ENCODE measurements at regions not wholly inside any gene's neighbourhood (a gene's known extent, or its start where the extent isn't known, plus 50 kb on each side); places are given as distances from the start of the nearest gene placed in this dataset.

DNA sequence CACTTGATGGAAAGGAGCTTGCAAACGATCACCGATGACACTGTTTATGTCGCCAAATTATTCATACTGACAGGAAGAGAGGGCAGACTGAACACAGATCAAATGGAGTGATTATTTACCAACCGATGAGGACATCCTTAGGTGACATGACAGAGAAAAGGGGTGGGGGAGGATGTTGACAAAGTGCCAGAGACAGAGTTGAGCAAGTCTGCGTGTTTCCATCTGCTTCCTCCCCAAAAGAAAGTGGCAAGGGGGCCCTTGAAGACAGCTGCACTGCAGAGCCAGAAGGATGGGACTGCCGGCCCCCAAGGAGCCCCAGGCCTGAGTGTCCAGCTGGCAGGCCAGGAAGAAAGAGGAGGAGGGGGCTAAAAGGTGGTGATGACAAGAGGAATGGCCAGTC lies 191.0 kb upstream of the RPL38 start:
- TF ChIP-seq, protein P1, sequence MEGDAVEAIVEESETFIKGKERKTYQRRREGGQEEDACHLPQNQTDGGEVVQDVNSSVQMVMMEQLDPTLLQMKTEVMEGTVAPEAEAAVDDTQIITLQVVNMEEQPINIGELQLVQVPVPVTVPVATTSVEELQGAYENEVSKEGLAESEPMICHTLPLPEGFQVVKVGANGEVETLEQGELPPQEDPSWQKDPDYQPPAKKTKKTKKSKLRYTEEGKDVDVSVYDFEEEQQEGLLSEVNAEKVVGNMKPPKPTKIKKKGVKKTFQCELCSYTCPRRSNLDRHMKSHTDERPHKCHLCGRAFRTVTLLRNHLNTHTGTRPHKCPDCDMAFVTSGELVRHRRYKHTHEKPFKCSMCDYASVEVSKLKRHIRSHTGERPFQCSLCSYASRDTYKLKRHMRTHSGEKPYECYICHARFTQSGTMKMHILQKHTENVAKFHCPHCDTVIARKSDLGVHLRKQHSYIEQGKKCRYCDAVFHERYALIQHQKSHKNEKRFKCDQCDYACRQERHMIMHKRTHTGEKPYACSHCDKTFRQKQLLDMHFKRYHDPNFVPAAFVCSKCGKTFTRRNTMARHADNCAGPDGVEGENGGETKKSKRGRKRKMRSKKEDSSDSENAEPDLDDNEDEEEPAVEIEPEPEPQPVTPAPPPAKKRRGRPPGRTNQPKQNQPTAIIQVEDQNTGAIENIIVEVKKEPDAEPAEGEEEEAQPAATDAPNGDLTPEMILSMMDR (IDR thresholded peaks at IDR 0.05): no peak
- TF ChIP-seq, protein P2, sequence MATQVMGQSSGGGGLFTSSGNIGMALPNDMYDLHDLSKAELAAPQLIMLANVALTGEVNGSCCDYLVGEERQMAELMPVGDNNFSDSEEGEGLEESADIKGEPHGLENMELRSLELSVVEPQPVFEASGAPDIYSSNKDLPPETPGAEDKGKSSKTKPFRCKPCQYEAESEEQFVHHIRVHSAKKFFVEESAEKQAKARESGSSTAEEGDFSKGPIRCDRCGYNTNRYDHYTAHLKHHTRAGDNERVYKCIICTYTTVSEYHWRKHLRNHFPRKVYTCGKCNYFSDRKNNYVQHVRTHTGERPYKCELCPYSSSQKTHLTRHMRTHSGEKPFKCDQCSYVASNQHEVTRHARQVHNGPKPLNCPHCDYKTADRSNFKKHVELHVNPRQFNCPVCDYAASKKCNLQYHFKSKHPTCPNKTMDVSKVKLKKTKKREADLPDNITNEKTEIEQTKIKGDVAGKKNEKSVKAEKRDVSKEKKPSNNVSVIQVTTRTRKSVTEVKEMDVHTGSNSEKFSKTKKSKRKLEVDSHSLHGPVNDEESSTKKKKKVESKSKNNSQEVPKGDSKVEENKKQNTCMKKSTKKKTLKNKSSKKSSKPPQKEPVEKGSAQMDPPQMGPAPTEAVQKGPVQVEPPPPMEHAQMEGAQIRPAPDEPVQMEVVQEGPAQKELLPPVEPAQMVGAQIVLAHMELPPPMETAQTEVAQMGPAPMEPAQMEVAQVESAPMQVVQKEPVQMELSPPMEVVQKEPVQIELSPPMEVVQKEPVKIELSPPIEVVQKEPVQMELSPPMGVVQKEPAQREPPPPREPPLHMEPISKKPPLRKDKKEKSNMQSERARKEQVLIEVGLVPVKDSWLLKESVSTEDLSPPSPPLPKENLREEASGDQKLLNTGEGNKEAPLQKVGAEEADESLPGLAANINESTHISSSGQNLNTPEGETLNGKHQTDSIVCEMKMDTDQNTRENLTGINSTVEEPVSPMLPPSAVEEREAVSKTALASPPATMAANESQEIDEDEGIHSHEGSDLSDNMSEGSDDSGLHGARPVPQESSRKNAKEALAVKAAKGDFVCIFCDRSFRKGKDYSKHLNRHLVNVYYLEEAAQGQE (IDR thresholded peaks at IDR 0.05; ENCODE audit: insufficient read depth in 1 of 2, low read depth in 2 of 2, low read length in 1 of 2): no peak
- TF ChIP-seq SIN3A (IDR thresholded peaks at IDR 0.05; ENCODE audit: borderline replicate concordance, insufficient read depth, low read depth, low read length) (no peak), POLR2AphosphoS5 (IDR thresholded peaks at IDR 0.05; ENCODE audit: low read depth, low read length) (no peak)

Measured in Panc1 (cell line).